A549 (cell line): ENCODE measurements at regions not wholly inside any gene's neighbourhood (a gene's known extent, or its start where the extent isn't known, plus 50 kb on each side); places are given as distances from the start of the nearest gene placed in this dataset.

Experiments
- ATAC-seq, 2 experiments: fragments of 200-7000 bp in 1 of 2; fragments of >200 bp in 1 of 2; cut with Nextera tagmentation in 1 of 2; cut with Tn5 transposase in 1 of 2; 3 replicates each; pipeline versions ENCODE4 v1.8.0 to v1.9.1; 2018 to 2020; ENCODE audit warnings: mild to moderate bottlenecking in 1 of 2, moderate library complexity in 1 of 2
- CTCF ChIA-PET: fragments of 300-600 bp; sonication (Branson Sonifier 250); formaldehyde crosslinking; extraction: SDS; loops from one replicate; lab custom pipeline; 2021; ENCODE audit warnings: antibody characterized with exemption, inconsistent platforms; lab: Yijun Ruan, JAX
- POLR2A ChIA-PET: fragments of 350-600 bp; formaldehyde crosslinking; extraction: SDS; loops from one replicate; lab custom pipeline; 2021; ENCODE audit warnings: antibody characterized with exemption, inconsistent platforms; lab: Yijun Ruan, JAX
- DNase-seq, 2 experiments: peaks; one replicate each; pipeline versions ENCODE4 v3.0.0 to v3.0.0-alpha.2; 2011 to 2016; ENCODE audit warnings: low read depth in 1 of 2, low spot score in 1 of 2
- FAIRE-seq: peaks from 2 replicates; lab custom pipeline; 2011; peaks lifted over from hg19 to GRCh38; lab: Jason Lieb, UNC
- H3K27ac ChIP-seq, 2 experiments: fragments of >200 bp; sonication (Bioruptor Twin); formaldehyde crosslinking; 3 replicates each; pipeline ENCODE4 v1.5.1; 2016 to 2017
- H3K4me1 ChIP-seq: fragments of >200 bp; sonication (Bioruptor Twin); formaldehyde crosslinking; 3 replicates; pipeline ENCODE4 v1.6.1; 2016
- H3K4me2 ChIP-seq: fragments of >200 bp; sonication (Bioruptor Twin); formaldehyde crosslinking; 3 replicates; pipeline ENCODE4 v1.6.1; 2016
- H3K4me3 ChIP-seq: fragments of >200 bp; sonication (Bioruptor Twin); formaldehyde crosslinking; 3 replicates; pipeline ENCODE4 v1.5.1; 2016
- H3K9me3 ChIP-seq: fragments of >200 bp; sonication (Bioruptor Twin); formaldehyde crosslinking; 3 replicates; pipeline ENCODE4 v1.6.1; 2016
- BHLHE40 ChIP-seq: IDR thresholded peaks from 2 replicates; pipeline ENCODE4 v1.6.1; 2012; ENCODE audit warnings: low read depth, low read length, inconsistent platforms
- CBX8 ChIP-seq: fragments of 200-600 bp; sonication (generic); IDR thresholded peaks from 2 replicates; pipeline ENCODE4 v1.6.1; 2016
- CEBPB ChIP-seq, 2 experiments: fragments of >200 bp in 1 of 2; sonication (Bioruptor Twin) in 1 of 2; formaldehyde crosslinking in 1 of 2; IDR thresholded peaks; 2 replicates each; pipeline ENCODE4 v1.6.1; 2012 to 2016
- CHD2 ChIP-seq: fragments of 150-350 bp; IDR thresholded peaks from 2 replicates; pipeline ENCODE4 v1.6.1; 2014; ENCODE audit warnings: low read length; ENCODE audit not compliant: partially characterized antibody
- EP300 ChIP-seq, 2 experiments: fragments of >200 bp; sonication (Bioruptor Twin); formaldehyde crosslinking; IDR thresholded peaks; 2 replicates in 1 of 2; 3 replicates in 1 of 2; pipeline ENCODE4 v1.6.1; 2016 to 2017
- FOSB ChIP-seq: fragments of 250-450 bp; sonication (Bioruptor Pico); IDR thresholded peaks from 2 replicates; pipeline ENCODE4 v1.5.0; 2020; ENCODE audit warnings: mild to moderate bottlenecking, moderate library complexity
- FOSL2 ChIP-seq, 2 experiments: fragments of 450-650 bp in 1 of 2; fragments of >200 bp in 1 of 2; sonication (Bioruptor Twin) in 1 of 2; formaldehyde crosslinking; IDR thresholded peaks; 2 replicates each; pipeline versions ENCODE4 v1.5.0 to v1.6.1; 2016 to 2020; ENCODE audit warnings: mild to moderate bottlenecking in 1 of 2, moderate library complexity in 1 of 2
- GATA3 ChIP-seq: IDR thresholded peaks from 2 replicates; pipeline ENCODE4 v1.6.1; 2012; ENCODE audit warnings: borderline replicate concordance
- HOXA7 ChIP-seq: fragments of 250-450 bp; sonication (Bioruptor Pico); IDR thresholded peaks from 2 replicates; pipeline ENCODE4 v1.5.0; 2020; ENCODE audit warnings: mild to moderate bottlenecking, moderate library complexity
- JUN ChIP-seq, 2 experiments: fragments of >200 bp; sonication (Bioruptor Twin); formaldehyde crosslinking; IDR thresholded peaks; 2 replicates in 1 of 2; 3 replicates in 1 of 2; pipeline ENCODE4 v1.6.1; 2016 to 2017
- MAFK ChIP-seq: fragments of 450-650 bp; IDR thresholded peaks from 2 replicates; pipeline ENCODE4 v1.6.1; 2014; ENCODE audit not compliant: partially characterized antibody
- MYC ChIP-seq: IDR thresholded peaks from 2 replicates; pipeline ENCODE4 v1.6.1; 2012; ENCODE audit warnings: mild to moderate bottlenecking, inconsistent platforms, low read length, improper control_type of control experiment, borderline replicate concordance
- NFE2L2 ChIP-seq: fragments of 150-350 bp; conservative IDR thresholded peaks from 2 replicates; pipeline ENCODE4 v1.6.1; 2014; ENCODE audit warnings: low read length
- NR3C1 ChIP-seq: fragments of >200 bp; sonication (Bioruptor Twin); formaldehyde crosslinking; IDR thresholded peaks from 3 replicates; pipeline ENCODE4 v1.6.1; 2017
- PBX3 ChIP-seq: IDR thresholded peaks from 2 replicates; pipeline ENCODE4 v1.6.1; 2012
- PHF8 ChIP-seq: fragments of 200-600 bp; sonication (generic); IDR thresholded peaks from 2 replicates; pipeline ENCODE4 v1.6.1; 2016; ENCODE audit warnings: low read depth, mild to moderate bottlenecking, antibody characterized with exemption, moderate library complexity, borderline replicate concordance
- POLR2A ChIP-seq: IDR thresholded peaks from 2 replicates; pipeline ENCODE4 v1.6.1; 2012; ENCODE audit warnings: mild to moderate bottlenecking, low read length
- RCOR1 ChIP-seq: fragments of 150-350 bp; IDR thresholded peaks from 2 replicates; pipeline ENCODE4 v1.6.1; 2014; ENCODE audit warnings: antibody characterized with exemption, low read length, low read depth
- REST ChIP-seq: fragments of 200-600 bp; sonication (generic); IDR thresholded peaks from 2 replicates; pipeline ENCODE4 v1.6.1; 2016; ENCODE audit warnings: antibody characterized with exemption, mild to moderate bottlenecking, moderate library complexity
- SMC3 ChIP-seq: fragments of >200 bp; sonication (Bioruptor Twin); formaldehyde crosslinking; IDR thresholded peaks from 3 replicates; pipeline ENCODE4 v1.6.1; 2018; ENCODE audit warnings: inconsistent platforms
- SREBF2 ChIP-seq: fragments of 450-650 bp; IDR thresholded peaks from 2 replicates; pipeline ENCODE4 v1.6.1; 2014; ENCODE audit warnings: mild to moderate bottlenecking, moderate library complexity
- TFCP2L1 ChIP-seq: fragments of 250-450 bp; sonication (Bioruptor Pico); IDR thresholded peaks from 2 replicates; pipeline ENCODE4 v1.5.0; 2021; ENCODE audit warnings: mild to moderate bottlenecking
- ZC3H11A ChIP-seq: fragments of 450-650 bp; IDR thresholded peaks from 2 replicates; pipeline ENCODE4 v1.6.1; 2014; ENCODE audit warnings: antibody characterized with exemption, mild to moderate bottlenecking
- ZFP36 ChIP-seq: fragments of 450-650 bp; IDR thresholded peaks from 2 replicates; pipeline ENCODE4 v1.6.1; 2014; ENCODE audit warnings: borderline replicate concordance; ENCODE audit not compliant: partially characterized antibody
- WGBS: methylation state at CpG from one replicate; pipeline ENCODE4 v1.1.6; 2017; ENCODE audit errors: missing lambda C conversion rate; 5-methylcytosine and 5-hydroxymethylcytosine counted together
- TF ChIP-seq, protein P1 (sequence below): fragments of 150-350 bp; IDR thresholded peaks from 2 replicates; pipeline ENCODE4 v1.6.1; 2014; ENCODE audit warnings: low read depth, mild to moderate bottlenecking, low read length
- TF ChIP-seq, protein P2 (sequence below): IDR thresholded peaks from 2 replicates; pipeline ENCODE4 v1.6.1; 2012

DNA sequence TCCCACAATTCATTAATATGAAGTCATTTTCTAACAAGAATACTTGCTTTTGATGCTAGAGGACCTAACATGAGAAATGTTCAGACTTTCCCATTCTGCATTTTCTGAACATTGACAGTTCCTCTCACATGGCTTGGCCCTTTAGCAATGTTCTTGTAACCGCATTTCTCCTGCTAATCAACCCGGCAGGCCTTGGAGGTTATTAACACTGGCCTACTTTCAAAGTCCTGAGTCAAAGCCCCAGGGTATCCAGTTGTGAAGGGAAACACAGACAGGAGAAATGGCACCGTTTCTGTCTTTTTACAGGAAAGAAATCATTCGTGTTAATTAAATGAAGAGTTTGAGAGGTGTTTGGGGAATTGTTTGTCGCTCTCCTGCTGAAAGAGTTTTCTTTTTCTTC lies 446.5 kb upstream of the MIS18BP1 start:
- CTCF ChIA-PET, result no interaction called here
- no peak overlapping the region for H3K27ac ChIP-seq
- ATAC-seq (no peak), FAIRE-seq (no peak), DNase-seq (no peak)
- no peaks in the 10 kb centered on the region for H3K9me3 ChIP-seq
- no peak overlapping the region for H3K4me3 ChIP-seq
- WGBS, result 15% methylated on average over 5 of the region's 5 CpGs
- H3K4me2 ChIP-seq, result no peak overlapping the region
- TF ChIP-seq FOSL2 (IDR thresholded peaks at IDR 0.05) (no peak), FOSL2 (CRISPR knock-in tag; IDR thresholded peaks at IDR 0.05) (no peak), PHF8 (no peak), NR3C1 (no peak), ZC3H11A (no peak), FOSB (no peak), EP300 (IDR thresholded peaks at IDR 0.05) (no peak), CBX8 (no peak), HOXA7 (no peak), RCOR1 (no peak), GATA3 (no peak), ZFP36 (no peak), BHLHE40 (no peak), SREBF2 (no peak), PBX3 (no peak), MAFK (no peak)
- TF ChIP-seq, protein P1, sequence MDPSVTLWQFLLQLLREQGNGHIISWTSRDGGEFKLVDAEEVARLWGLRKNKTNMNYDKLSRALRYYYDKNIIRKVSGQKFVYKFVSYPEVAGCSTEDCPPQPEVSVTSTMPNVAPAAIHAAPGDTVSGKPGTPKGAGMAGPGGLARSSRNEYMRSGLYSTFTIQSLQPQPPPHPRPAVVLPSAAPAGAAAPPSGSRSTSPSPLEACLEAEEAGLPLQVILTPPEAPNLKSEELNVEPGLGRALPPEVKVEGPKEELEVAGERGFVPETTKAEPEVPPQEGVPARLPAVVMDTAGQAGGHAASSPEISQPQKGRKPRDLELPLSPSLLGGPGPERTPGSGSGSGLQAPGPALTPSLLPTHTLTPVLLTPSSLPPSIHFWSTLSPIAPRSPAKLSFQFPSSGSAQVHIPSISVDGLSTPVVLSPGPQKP, result no peak
- TF ChIP-seq, protein P2, sequence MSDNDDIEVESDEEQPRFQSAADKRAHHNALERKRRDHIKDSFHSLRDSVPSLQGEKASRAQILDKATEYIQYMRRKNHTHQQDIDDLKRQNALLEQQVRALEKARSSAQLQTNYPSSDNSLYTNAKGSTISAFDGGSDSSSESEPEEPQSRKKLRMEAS, result no peak
- no peaks in the 10 kb centered on the region for H3K4me1 ChIP-seq
- POLR2A ChIA-PET, result no interaction called here

- no peak for FAIRE-seq
- H3K4me2 ChIP-seq, result no peak overlapping the region
- POLR2A ChIA-PET, result no interaction called here
- H3K4me1 ChIP-seq, result no peaks in the 10 kb centered on the region
- no peak for TF ChIP-seq JUN (IDR thresholded peaks at IDR 0.05)
- TF ChIP-seq ZFP36, result no peak
- TF ChIP-seq TFCP2L1 (CRISPR knock-in tag), result no peak
- no peak for TF ChIP-seq MYC
- TF ChIP-seq CHD2, result no peak
- TF ChIP-seq REST, result no peak
- TF ChIP-seq POLR2A, result no peak
- TF ChIP-seq SMC3, result no peak
- no peak for TF ChIP-seq NFE2L2
- no peak for TF ChIP-seq CEBPB (IDR thresholded peaks at IDR 0.05)
- no peak for DNase-seq
- H3K27ac ChIP-seq, result no peak overlapping the region
- CTCF ChIA-PET, result no interaction called here
- H3K9me3 ChIP-seq, result no peaks in the 10 kb centered on the region
- no peak overlapping the region for H3K4me3 ChIP-seq
- WGBS, result 0% methylated on average over 1 of the region's 1 CpG
- no peak for ATAC-seq
These were observed 445.6 kb upstream of the MIS18BP1 start for GRCh38 chr14:45698462-45699134.
